ENCODE measurements at regions not wholly inside any gene's neighbourhood (a gene's known extent, or its start where the extent isn't known, plus 50 kb on each side); places are given as distances from the start of the nearest gene placed in this dataset.

DNA sequence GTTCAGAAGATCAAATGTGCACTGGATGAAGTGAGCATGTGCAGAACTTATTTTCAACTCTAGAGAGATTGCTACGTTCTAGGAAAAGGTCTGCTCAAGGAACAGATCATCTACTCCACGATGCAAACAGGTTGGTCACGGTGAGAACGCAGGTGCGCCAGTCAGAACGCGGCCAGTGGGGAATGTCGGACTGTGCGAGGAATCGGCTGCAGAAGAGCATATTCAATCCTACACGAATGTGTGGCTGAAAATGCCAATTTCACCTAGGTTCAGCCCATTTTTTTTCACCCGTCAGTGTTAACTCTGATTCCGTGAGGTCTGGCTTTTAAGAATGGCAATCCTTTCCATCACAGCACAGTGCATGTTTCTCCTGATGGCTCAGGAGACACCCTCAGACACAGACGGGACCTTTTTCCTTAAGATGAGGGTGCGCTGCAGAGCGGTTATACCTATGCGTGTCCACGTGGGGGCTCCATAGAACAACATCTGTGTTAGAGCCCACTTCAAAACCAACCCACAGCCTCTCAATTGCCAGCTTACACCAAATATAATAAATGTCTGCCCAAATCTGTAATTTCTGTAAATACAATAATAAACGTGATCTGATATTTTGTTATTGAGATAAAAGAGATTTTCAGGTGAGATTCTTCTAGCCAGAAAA is 250.4 kb downstream of the FOXA2 start (continued):
- TF ChIP-seq, protein P1, sequence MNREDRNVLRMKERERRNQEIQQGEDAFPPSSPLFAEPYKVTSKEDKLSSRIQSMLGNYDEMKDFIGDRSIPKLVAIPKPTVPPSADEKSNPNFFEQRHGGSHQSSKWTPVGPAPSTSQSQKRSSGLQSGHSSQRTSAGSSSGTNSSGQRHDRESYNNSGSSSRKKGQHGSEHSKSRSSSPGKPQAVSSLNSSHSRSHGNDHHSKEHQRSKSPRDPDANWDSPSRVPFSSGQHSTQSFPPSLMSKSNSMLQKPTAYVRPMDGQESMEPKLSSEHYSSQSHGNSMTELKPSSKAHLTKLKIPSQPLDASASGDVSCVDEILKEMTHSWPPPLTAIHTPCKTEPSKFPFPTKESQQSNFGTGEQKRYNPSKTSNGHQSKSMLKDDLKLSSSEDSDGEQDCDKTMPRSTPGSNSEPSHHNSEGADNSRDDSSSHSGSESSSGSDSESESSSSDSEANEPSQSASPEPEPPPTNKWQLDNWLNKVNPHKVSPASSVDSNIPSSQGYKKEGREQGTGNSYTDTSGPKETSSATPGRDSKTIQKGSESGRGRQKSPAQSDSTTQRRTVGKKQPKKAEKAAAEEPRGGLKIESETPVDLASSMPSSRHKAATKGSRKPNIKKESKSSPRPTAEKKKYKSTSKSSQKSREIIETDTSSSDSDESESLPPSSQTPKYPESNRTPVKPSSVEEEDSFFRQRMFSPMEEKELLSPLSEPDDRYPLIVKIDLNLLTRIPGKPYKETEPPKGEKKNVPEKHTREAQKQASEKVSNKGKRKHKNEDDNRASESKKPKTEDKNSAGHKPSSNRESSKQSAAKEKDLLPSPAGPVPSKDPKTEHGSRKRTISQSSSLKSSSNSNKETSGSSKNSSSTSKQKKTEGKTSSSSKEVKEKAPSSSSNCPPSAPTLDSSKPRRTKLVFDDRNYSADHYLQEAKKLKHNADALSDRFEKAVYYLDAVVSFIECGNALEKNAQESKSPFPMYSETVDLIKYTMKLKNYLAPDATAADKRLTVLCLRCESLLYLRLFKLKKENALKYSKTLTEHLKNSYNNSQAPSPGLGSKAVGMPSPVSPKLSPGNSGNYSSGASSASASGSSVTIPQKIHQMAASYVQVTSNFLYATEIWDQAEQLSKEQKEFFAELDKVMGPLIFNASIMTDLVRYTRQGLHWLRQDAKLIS (CRISPR knock-in tag; IDR thresholded peaks at IDR 0.05), result no peak
- TF ChIP-seq, protein P2, sequence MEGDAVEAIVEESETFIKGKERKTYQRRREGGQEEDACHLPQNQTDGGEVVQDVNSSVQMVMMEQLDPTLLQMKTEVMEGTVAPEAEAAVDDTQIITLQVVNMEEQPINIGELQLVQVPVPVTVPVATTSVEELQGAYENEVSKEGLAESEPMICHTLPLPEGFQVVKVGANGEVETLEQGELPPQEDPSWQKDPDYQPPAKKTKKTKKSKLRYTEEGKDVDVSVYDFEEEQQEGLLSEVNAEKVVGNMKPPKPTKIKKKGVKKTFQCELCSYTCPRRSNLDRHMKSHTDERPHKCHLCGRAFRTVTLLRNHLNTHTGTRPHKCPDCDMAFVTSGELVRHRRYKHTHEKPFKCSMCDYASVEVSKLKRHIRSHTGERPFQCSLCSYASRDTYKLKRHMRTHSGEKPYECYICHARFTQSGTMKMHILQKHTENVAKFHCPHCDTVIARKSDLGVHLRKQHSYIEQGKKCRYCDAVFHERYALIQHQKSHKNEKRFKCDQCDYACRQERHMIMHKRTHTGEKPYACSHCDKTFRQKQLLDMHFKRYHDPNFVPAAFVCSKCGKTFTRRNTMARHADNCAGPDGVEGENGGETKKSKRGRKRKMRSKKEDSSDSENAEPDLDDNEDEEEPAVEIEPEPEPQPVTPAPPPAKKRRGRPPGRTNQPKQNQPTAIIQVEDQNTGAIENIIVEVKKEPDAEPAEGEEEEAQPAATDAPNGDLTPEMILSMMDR (CRISPR knock-in tag; IDR thresholded peaks at IDR 0.05), result peak; percentile 90
- TF ChIP-seq NFRKB (IDR thresholded peaks at IDR 0.05) (no peak), SRF (IDR thresholded peaks at IDR 0.05; ENCODE audit: low read depth, low read length) (no peak), ESRRA (CRISPR knock-in tag; IDR thresholded peaks at IDR 0.05; ENCODE audit: low read depth) (no peak), ZNF839 (CRISPR knock-in tag; IDR thresholded peaks at IDR 0.05; ENCODE audit: borderline replicate concordance) (no peak), KDM2A (CRISPR knock-in tag; IDR thresholded peaks at IDR 0.05; ENCODE audit: borderline replicate concordance, low read depth) (peak; percentile 56; the same call in 1 of the 2 replicates), RAD21 (CRISPR knock-in tag; IDR thresholded peaks at IDR 0.05) (peak; percentile 80), SIN3B (IDR thresholded peaks at IDR 0.05; ENCODE audit: low read length) (0 out of 2 replicates have a peak, but pooled peaks have one; percentile 27), SMC3 (IDR thresholded peaks at IDR 0.05; ENCODE audit: low read length) (peak; percentile 97), ELF1 (CRISPR knock-in tag; IDR thresholded peaks at IDR 0.05) (no peak), EP300 (IDR thresholded peaks at IDR 0.05; ENCODE audit: low read depth in 2 of 2, low read length in 2 of 2) (no peak), EP300 (CRISPR knock-in tag; IDR thresholded peaks at IDR 0.05; ENCODE audit: borderline replicate concordance) (no peak), ZFP1 (CRISPR knock-in tag; IDR thresholded peaks at IDR 0.05) (no peak)
- TF ChIP-seq, protein P3, sequence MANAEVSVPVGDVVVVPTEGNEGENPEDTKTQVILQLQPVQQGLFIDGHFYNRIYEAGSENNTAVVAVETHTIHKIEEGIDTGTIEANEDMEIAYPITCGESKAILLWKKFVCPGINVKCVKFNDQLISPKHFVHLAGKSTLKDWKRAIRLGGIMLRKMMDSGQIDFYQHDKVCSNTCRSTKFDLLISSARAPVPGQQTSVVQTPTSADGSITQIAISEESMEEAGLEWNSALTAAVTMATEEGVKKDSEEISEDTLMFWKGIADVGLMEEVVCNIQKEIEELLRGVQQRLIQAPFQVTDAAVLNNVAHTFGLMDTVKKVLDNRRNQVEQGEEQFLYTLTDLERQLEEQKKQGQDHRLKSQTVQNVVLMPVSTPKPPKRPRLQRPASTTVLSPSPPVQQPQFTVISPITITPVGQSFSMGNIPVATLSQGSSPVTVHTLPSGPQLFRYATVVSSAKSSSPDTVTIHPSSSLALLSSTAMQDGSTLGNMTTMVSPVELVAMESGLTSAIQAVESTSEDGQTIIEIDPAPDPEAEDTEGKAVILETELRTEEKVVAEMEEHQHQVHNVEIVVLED (CRISPR knock-in tag; IDR thresholded peaks at IDR 0.05; ENCODE audit: borderline replicate concordance), result peak; percentile 38; the same call in 1 of the 2 replicates
- TF ChIP-seq, protein P4, sequence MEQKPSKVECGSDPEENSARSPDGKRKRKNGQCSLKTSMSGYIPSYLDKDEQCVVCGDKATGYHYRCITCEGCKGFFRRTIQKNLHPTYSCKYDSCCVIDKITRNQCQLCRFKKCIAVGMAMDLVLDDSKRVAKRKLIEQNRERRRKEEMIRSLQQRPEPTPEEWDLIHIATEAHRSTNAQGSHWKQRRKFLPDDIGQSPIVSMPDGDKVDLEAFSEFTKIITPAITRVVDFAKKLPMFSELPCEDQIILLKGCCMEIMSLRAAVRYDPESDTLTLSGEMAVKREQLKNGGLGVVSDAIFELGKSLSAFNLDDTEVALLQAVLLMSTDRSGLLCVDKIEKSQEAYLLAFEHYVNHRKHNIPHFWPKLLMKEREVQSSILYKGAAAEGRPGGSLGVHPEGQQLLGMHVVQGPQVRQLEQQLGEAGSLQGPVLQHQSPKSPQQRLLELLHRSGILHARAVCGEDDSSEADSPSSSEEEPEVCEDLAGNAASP (CRISPR knock-in tag; IDR thresholded peaks at IDR 0.05; ENCODE audit: borderline replicate concordance), result 0 out of 2 replicates have a peak, but pooled peaks have one; percentile 18
- TF ChIP-seq, protein P5, sequence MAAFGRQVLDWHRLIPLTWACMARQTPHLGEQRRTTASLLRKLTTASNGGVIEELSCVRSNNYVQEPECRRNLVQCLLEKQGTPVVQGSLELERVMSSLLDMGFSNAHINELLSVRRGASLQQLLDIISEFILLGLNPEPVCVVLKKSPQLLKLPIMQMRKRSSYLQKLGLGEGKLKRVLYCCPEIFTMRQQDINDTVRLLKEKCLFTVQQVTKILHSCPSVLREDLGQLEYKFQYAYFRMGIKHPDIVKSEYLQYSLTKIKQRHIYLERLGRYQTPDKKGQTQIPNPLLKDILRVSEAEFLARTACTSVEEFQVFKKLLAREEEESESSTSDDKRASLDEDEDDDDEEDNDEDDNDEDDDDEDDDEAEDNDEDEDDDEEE (CRISPR knock-in tag; IDR thresholded peaks at IDR 0.05), result no peak
- TF ChIP-seq, protein P6, sequence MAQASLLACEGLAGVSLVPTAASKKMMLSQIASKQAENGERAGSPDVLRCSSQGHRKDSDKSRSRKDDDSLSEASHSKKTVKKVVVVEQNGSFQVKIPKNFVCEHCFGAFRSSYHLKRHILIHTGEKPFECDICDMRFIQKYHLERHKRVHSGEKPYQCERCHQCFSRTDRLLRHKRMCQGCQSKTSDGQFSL (CRISPR knock-in tag; IDR thresholded peaks at IDR 0.05), result no peak
- TF ChIP-seq, protein P7, sequence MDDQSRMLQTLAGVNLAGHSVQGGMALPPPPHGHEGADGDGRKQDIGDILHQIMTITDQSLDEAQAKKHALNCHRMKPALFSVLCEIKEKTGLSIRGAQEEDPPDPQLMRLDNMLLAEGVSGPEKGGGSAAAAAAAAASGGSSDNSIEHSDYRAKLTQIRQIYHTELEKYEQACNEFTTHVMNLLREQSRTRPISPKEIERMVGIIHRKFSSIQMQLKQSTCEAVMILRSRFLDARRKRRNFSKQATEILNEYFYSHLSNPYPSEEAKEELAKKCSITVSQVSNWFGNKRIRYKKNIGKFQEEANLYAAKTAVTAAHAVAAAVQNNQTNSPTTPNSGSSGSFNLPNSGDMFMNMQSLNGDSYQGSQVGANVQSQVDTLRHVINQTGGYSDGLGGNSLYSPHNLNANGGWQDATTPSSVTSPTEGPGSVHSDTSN (CRISPR knock-in tag; IDR thresholded peaks at IDR 0.05; ENCODE audit: borderline replicate concordance), result no peak

All from HepG2 (cell line).